ENCODE measurements at regions not wholly inside any gene's neighbourhood (a gene's known extent, or its start where the extent isn't known, plus 50 kb on each side); places are given as distances from the start of the nearest gene placed in this dataset.

- in situ Hi-C loops (cut with MboI; ENCODE audit: low sequenced_read_pairs), result no loop called here
- POLR2A ChIA-PET (ENCODE audit: unreplicated experiment), result no interaction called here
- CTCF ChIA-PET, result no interaction called here
Measured at GRCh38 chr4:141884070-141884469, 247.7 kb downstream of the IL15 start.

More at GRCh38 chr4:141884070-141884469, 247.7 kb downstream of the IL15 start:
- Histone ChIP-seq H2AK9ac (replicated peaks; ENCODE audit: low read depth, low read length, poor library complexity) (no peak overlapping the region), H3K36me3 (ENCODE audit: control insufficient read depth, insufficient read depth, low read length) (no peaks in the 10 kb centered on the region), H3K56ac (ENCODE audit: extremely low read depth, insufficient read depth, low read length) (no peak overlapping the region), H4K91ac (ENCODE audit: insufficient read depth, low read depth, low read length) (no peak overlapping the region), H2BK15ac (ENCODE audit: low read depth, low read length) (no peak overlapping the region), H4K5ac (ENCODE audit: low read depth, low read length) (no peak overlapping the region), H2BK5ac (ENCODE audit: low read depth, low read length, poor library complexity, severe bottlenecking) (no peak overlapping the region), H3K18ac (ENCODE audit: low read depth, low read length) (no peak overlapping the region), H3K4me3 (ENCODE audit: insufficient read depth, low read depth, low read length) (no peak overlapping the region), H2BK20ac (ENCODE audit: low read depth, low read length) (no peak overlapping the region), H3K23ac (ENCODE audit: low read depth, low read length) (no peak overlapping the region), H3K27ac (ENCODE audit: insufficient read depth, low read length) (no peak overlapping the region), H3K9me3 (ENCODE audit: control insufficient read depth, insufficient read depth, low read length) (no peaks in the 10 kb centered on the region), H2BK120ac (ENCODE audit: low read depth, low read length) (no peak overlapping the region), H4K8ac (ENCODE audit: low read depth in 2 of 2, low read length in 2 of 2) (no peak overlapping the region), H3K9me1 (ENCODE audit: insufficient read depth, low read length) (no peaks in the 10 kb centered on the region), H3K4me1 (ENCODE audit: control insufficient read depth, insufficient read depth, low read length) (no peaks in the 10 kb centered on the region), H3K79me1 (ENCODE audit: low read depth in 1 of 2, low read length in 2 of 2) (no peaks in the 10 kb centered on the region), H3K9ac (ENCODE audit: low read depth, low read length) (no peak overlapping the region), H2AFZ (replicated peaks; ENCODE audit: low read length, poor library complexity) (no peak overlapping the region), H4K20me1 (ENCODE audit: insufficient read depth, low read length) (no peaks in the 10 kb centered on the region), H3K14ac (replicated peaks; ENCODE audit: low read depth, low read length) (no peak overlapping the region), H3K27me3 (ENCODE audit: control insufficient read depth, insufficient read depth, low read length) (no peaks in the 10 kb centered on the region), H3K4me2 (ENCODE audit: low read depth, low read length) (no peak overlapping the region), H2AK5ac (ENCODE audit: low read depth, low read length) (no peak overlapping the region), H3K4ac (ENCODE audit: low read depth, low read length) (no peak overlapping the region)
- DNase-seq (no peak), ATAC-seq (ENCODE audit: low read depth) (no peak)
- no TSS peak for BruUV-seq (replicated peaks)
- no peak for TF ChIP-seq FOS (IDR thresholded peaks at IDR 0.05; ENCODE audit: low read depth, low read length)
- no peak for TF ChIP-seq POLR2A (IDR thresholded peaks at IDR 0.05; ENCODE audit: low read depth, low read length)
- no peak for TF ChIP-seq ELK1 (IDR thresholded peaks at IDR 0.05; ENCODE audit: borderline replicate concordance, low read depth, low read length)
- no peak for TF ChIP-seq RFX5 (IDR thresholded peaks at IDR 0.05; ENCODE audit: low read depth, low read length)
- TF ChIP-seq CHD1 (IDR thresholded peaks at IDR 0.05; ENCODE audit: low read depth, low read length), result no peak
- no peak for TF ChIP-seq CEBPB (IDR thresholded peaks at IDR 0.05; ENCODE audit: low read depth, low read length)
- TF ChIP-seq RAD21 (IDR thresholded peaks at IDR 0.05; ENCODE audit: low read length), result no peak
- no peak for TF ChIP-seq MAZ (IDR thresholded peaks at IDR 0.05; ENCODE audit: borderline replicate concordance, low read depth, low read length)
- TF ChIP-seq SMC3 (IDR thresholded peaks at IDR 0.05; ENCODE audit: low read depth, low read length), result no peak
- no peak for TF ChIP-seq NFE2L2 (IDR thresholded peaks at IDR 0.05; ENCODE audit: low read depth, low read length)
- dilution Hi-C loops (cut with HindIII; ENCODE audit: low sequenced_read_pairs, unreplicated experiment) (no loop called here), intact Hi-C loops (cut with micrococcal nuclease) (no loop called here)
- no CpG with 5 or more reads among the region's 2 CpGs for WGBS, 2 experiments (ENCODE audit: extremely low coverage in 2 of 2, insufficient read length in 1 of 2)

Measured in IMR-90 (cell line).